Chondrocyte (in vitro differentiated cells): ENCODE measurements at regions not wholly inside any gene's neighbourhood (a gene's known extent, or its start where the extent isn't known, plus 50 kb on each side); places are given as distances from the start of the nearest gene placed in this dataset.

ENCODE experiments used
- DNase-seq: peaks from one replicate; pipeline ENCODE4 v3.0.0; 2021; ENCODE audit warnings: mixed read lengths, low spot score
- H3K27ac Mint-ChIP-seq: one replicate; pipeline ENCODE4 v1.8.0; 2021; ENCODE audit warnings: mild to moderate bottlenecking, moderate library complexity, mixed read lengths; ENCODE audit not compliant: unreplicated experiment
- H3K27me3 Mint-ChIP-seq: 2 replicates; pipeline ENCODE4 v1.8.0; 2021; ENCODE audit warnings: low read depth, mixed read lengths
- H3K36me3 Mint-ChIP-seq: 2 replicates; pipeline ENCODE4 v1.8.0; 2021; ENCODE audit warnings: low read depth, mixed read lengths
- H3K4me1 Mint-ChIP-seq: 2 replicates; pipeline ENCODE4 v1.8.0; 2021; ENCODE audit warnings: low read depth, mild to moderate bottlenecking, mixed read lengths
- H3K4me3 Mint-ChIP-seq: one replicate; pipeline ENCODE4 v1.8.0; 2021; ENCODE audit warnings: mild to moderate bottlenecking, moderate library complexity, mixed read lengths; ENCODE audit not compliant: unreplicated experiment
- H3K9me3 Mint-ChIP-seq: 2 replicates; pipeline ENCODE4 v1.8.0; 2021; ENCODE audit warnings: low read depth, mixed read lengths
- TF ChIP-seq, protein P1 (sequence below): fragments of 200-600 bp; sonication (generic); IDR thresholded peaks from 2 replicates; pipeline ENCODE4 v1.5.0; 2021; ENCODE audit warnings: antibody characterized with exemption, mild to moderate bottlenecking, moderate library complexity

DNA sequence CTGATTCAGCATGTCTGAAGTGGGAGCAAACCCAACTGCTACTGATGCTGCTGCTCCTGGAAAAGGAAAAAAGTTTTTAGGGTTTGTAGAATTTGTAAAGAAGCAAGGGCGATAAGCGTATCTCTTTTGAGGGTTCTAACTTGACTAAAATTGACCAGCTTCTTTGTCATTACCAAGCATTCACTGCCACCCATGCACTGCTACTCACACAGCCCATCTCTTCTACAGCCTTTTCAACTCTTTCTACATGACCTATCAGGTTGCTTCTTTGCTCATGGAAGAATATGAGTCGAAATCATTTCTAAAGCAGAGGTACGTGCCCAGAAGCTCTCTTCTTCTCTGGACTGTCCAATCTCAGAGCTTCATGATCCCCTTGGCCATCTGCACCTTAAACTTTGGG, 570.9 kb downstream of the EPHA7 start:
- Mint-ChIP-seq H3K9me3 (peaks cover 3% of the 10 kb centered on the region), H3K27me3 (peaks cover 1% of the 10 kb centered on the region), H3K4me1 (no peaks in the 10 kb centered on the region), H3K27ac (no peak overlapping the region), H3K4me3 (no peak overlapping the region), H3K36me3 (no peaks in the 10 kb centered on the region)
- TF ChIP-seq, protein P1, sequence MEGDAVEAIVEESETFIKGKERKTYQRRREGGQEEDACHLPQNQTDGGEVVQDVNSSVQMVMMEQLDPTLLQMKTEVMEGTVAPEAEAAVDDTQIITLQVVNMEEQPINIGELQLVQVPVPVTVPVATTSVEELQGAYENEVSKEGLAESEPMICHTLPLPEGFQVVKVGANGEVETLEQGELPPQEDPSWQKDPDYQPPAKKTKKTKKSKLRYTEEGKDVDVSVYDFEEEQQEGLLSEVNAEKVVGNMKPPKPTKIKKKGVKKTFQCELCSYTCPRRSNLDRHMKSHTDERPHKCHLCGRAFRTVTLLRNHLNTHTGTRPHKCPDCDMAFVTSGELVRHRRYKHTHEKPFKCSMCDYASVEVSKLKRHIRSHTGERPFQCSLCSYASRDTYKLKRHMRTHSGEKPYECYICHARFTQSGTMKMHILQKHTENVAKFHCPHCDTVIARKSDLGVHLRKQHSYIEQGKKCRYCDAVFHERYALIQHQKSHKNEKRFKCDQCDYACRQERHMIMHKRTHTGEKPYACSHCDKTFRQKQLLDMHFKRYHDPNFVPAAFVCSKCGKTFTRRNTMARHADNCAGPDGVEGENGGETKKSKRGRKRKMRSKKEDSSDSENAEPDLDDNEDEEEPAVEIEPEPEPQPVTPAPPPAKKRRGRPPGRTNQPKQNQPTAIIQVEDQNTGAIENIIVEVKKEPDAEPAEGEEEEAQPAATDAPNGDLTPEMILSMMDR: no peak
- no peak for DNase-seq

DNA sequence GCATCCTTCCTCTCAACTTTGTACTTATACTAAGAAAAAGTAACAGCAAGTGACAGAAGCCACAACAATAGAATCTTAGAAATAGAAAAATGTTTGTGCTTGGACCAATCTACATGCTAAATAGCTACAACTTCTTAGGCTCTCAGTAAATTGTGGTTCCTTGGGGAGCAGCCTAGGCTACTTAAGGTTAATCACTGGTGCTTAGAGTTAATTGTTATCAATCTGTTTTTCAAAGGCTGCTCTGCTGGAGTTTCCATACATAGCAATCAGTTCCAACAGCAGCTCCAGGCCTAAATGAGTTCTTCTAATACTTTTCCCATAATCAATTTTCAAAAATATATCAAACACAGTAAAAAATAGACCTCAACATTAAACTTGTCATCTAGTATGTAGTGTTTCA, 571.4 kb downstream of the EPHA7 start:
- Mint-ChIP-seq H3K27me3 (peaks cover 3% of the 10 kb centered on the region), H3K4me1 (no peaks in the 10 kb centered on the region), H3K9me3 (peaks cover 3% of the 10 kb centered on the region), H3K4me3 (no peak overlapping the region), H3K27ac (no peak overlapping the region), H3K36me3 (no peaks in the 10 kb centered on the region)
- DNase-seq: no peak
- TF ChIP-seq, protein P1: no peak

DNA sequence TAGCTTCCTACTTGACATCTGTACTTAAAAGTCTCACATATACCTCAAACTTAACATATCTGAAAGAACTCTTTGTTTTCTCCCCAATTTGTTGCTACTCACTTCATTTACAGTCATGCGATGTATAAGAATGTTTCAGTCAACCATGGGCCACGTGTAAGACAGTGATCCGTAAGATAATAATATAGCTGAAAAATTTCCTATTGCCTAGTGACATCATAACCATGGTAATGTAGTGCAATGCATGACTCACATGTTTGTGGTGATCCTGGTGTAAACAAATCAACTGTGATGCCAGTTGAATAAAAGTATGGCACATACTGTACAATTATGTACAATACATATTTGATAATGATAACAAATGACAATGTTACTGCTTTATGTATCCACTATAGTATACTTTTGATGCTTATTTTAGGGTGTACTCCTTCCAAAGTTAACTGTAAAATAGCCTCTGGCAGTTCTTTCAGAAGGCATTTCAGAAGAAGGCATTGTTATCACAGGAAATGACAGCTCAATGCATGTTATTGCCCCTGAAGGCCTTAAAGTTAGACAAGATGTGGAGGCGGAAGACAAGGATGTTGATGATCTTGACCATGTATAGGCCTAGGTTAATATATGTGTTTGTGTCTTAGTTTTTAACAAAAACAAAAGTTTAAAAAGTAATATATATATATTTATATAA, 579.0 kb downstream of the EPHA7 start:
- H3K27ac Mint-ChIP-seq: no peak overlapping the region
- H3K36me3 Mint-ChIP-seq: no peaks in the 10 kb centered on the region
- peaks cover 5% of the 10 kb centered on the region for H3K27me3 Mint-ChIP-seq
- no peak overlapping the region for H3K4me3 Mint-ChIP-seq
- H3K9me3 Mint-ChIP-seq: no peaks in the 10 kb centered on the region
- TF ChIP-seq, protein P1: no peak
- no peak for DNase-seq
- no peaks in the 10 kb centered on the region for H3K4me1 Mint-ChIP-seq

DNA sequence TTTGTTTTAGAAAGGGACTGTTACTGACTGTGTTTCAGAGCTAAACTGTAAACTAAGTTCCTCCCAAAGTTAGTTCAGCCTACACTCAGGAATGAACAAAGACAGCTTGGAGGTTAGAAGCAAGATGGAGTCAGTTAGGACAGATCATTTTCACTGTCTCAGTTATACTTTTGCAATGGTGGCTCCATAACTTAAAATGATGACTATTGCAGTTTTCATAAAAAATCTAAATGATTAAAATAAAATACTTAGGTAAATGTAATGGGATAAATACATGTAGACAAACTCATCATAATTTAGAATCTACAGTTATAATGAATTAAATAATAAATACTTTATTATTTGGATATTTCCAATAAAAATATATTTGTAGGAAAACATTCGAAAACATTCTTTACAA, 590.6 kb downstream of the EPHA7 start:
- Mint-ChIP-seq H3K9me3 (no peaks in the 10 kb centered on the region), H3K4me3 (no peak overlapping the region), H3K36me3 (no peaks in the 10 kb centered on the region), H3K27ac (no peak overlapping the region), H3K4me1 (no peaks in the 10 kb centered on the region), H3K27me3 (peaks cover 2% of the 10 kb centered on the region)
- TF ChIP-seq, protein P1: no peak
- DNase-seq: no peak

DNA sequence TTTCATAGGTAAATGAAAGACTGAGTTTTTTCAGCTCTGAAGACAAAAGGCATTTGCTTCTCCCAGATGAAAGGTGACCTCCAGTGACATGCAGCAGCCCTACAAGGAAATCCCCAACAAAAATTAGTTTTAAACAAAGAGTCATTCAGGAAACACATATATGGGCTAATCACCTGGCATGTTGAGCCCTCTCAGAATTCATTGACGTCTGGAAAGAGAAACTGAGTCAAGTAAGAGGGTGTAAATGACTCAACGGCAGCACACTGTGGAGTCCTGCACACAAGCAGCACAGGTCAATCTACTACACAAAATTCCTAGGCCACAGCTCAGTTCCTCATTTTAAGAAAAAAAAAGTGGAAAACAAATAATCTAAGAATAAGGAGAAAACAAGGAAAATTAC, 592.3 kb downstream of the EPHA7 start:
- DNase-seq: no peak
- H3K27ac Mint-ChIP-seq: no peak overlapping the region
- H3K27me3 Mint-ChIP-seq: no peaks in the 10 kb centered on the region
- no peaks in the 10 kb centered on the region for H3K9me3 Mint-ChIP-seq
- TF ChIP-seq, protein P1: no peak
- H3K36me3 Mint-ChIP-seq: no peaks in the 10 kb centered on the region
- no peak overlapping the region for H3K4me3 Mint-ChIP-seq
- no peaks in the 10 kb centered on the region for H3K4me1 Mint-ChIP-seq
